HCT116 (cell line): ENCODE measurements at regions not wholly inside any gene's neighbourhood (a gene's known extent, or its start where the extent isn't known, plus 50 kb on each side); places are given as distances from the start of the nearest gene placed in this dataset.

Experiments used
- ATAC-seq: fragments of 200-7000 bp; cut with Tn5 transposase; 2 replicates; pipeline ENCODE4 v1.9.1; 2020; ENCODE audit warnings: mild to moderate bottlenecking, moderate library complexity
- BruUV-seq: library from RNA; stranded (reverse); fragments of 400-500 nt; replicated peaks from 2 replicates; lab custom pipeline; 2021; lab: Mats Ljungman, UMichigan
- CTCF ChIA-PET: fragments of 300-600 bp; sonication (Branson Sonifier 250); formaldehyde crosslinking; loops from one replicate; lab custom pipeline; 2021; ENCODE audit warnings: antibody characterized with exemption; lab: Charles Lee
- POLR2A ChIA-PET: fragments of 300-600, 350-600 bp; sonication (Branson Sonifier 250); formaldehyde crosslinking; loops from one replicate; lab custom pipeline; 2021; ENCODE audit warnings: antibody characterized with exemption; lab: Charles Lee
- RAD21 ChIA-PET, 2 experiments: fragments of 300-600 bp; sonication (Branson Sonifier 250); formaldehyde crosslinking; loops; one replicate each; lab custom pipeline; 2023; ENCODE audit warnings: low total read pairs in 2 of 2; ENCODE audit not compliant: uncharacterized antibody in 2 of 2, unreplicated experiment in 2 of 2, low non-redundant PET in 1 of 2; lab: Charles Lee
- DNase-seq: peaks from one replicate; pipeline ENCODE4 v3.0.0-alpha.2; 2010; ENCODE audit warnings: low read depth, low spot score
- H2AFZ ChIP-seq: fragments of 200-600 bp; shearing (Covaris generic), sonication (generic); 2 replicates; pipeline ENCODE4 v1.6.1; 2017; ENCODE audit warnings: low read depth, mixed run types, mixed read lengths, antibody characterized with exemption, low read length; ENCODE audit not compliant: poor library complexity, severe bottlenecking
- H3K27ac ChIP-seq: 2 replicates; pipeline ENCODE4 v1.5.1; 2012; ENCODE audit warnings: low read depth, low read length
- H3K27me3 ChIP-seq: fragments of 200-600 bp; sonication (generic); 2 replicates; pipeline ENCODE4 v1.6.1; 2016; ENCODE audit warnings: mixed run types, low read length, mixed read lengths; ENCODE audit not compliant: insufficient read depth
- H3K36me3 ChIP-seq, 2 experiments: fragments of 200-500 bp in 1 of 2; fragments of 200-600 bp in 1 of 2; sonication (Bioruptor generic) in 1 of 2; sonication (generic) in 1 of 2; 2 replicates each; pipeline versions ENCODE4 v1.5.1 to v1.6.1; 2014 to 2016; ENCODE audit warnings: low read length in 2 of 2, inconsistent platforms in 1 of 2, mixed read lengths in 1 of 2, mixed run types in 1 of 2; ENCODE audit not compliant: insufficient read depth in 2 of 2, control insufficient read depth in 1 of 2
- H3K4me1 ChIP-seq, 2 experiments: fragments of 200-600 bp in 1 of 2; sonication (generic) in 1 of 2; 2 replicates each; pipeline versions ENCODE4 v1.5.1 to v1.6.1; 2012 to 2017; ENCODE audit warnings: low read length in 2 of 2, inconsistent platforms in 1 of 2, mild to moderate bottlenecking in 1 of 2, mixed read lengths in 1 of 2, mixed run types in 1 of 2, moderate library complexity in 1 of 2; ENCODE audit not compliant: insufficient read depth in 2 of 2, control insufficient read depth in 1 of 2
- H3K4me2 ChIP-seq: fragments of 200-600 bp; sonication (generic); 2 replicates; pipeline ENCODE4 v1.6.1; 2017; ENCODE audit warnings: mixed run types, low read length, mixed read lengths
- H3K4me3 ChIP-seq, 2 experiments: fragments of 200-600 bp in 1 of 2; sonication (generic) in 1 of 2; replicated peaks in 1 of 2; 2 replicates each; pipeline ENCODE4 v1.5.1; 2011 to 2016; ENCODE audit warnings: low read length in 2 of 2, control low read depth in 1 of 2, low read depth in 1 of 2, mild to moderate bottlenecking in 1 of 2, mixed read lengths in 1 of 2, mixed run types in 1 of 2
- H3K79me2 ChIP-seq: fragments of 200-600 bp; sonication (generic); 2 replicates; pipeline ENCODE4 v1.6.1; 2017; ENCODE audit warnings: mild to moderate bottlenecking, mixed run types, low read length, moderate library complexity, mixed read lengths; ENCODE audit not compliant: insufficient read depth
- H3K9ac ChIP-seq: fragments of 200-600 bp; sonication (generic); 2 replicates; pipeline ENCODE4 v1.6.1; 2016; ENCODE audit warnings: low read length, mixed read lengths
- H3K9me2 ChIP-seq: fragments of 200-600 bp; sonication (generic), shearing (Covaris generic); 2 replicates; pipeline ENCODE4 v1.6.1; 2017; ENCODE audit warnings: mixed run types, mild to moderate bottlenecking, moderate library complexity; ENCODE audit not compliant: insufficient read depth
- H3K9me3 ChIP-seq, 2 experiments: fragments of 200-500 bp in 1 of 2; fragments of 200-600 bp in 1 of 2; sonication (Bioruptor generic) in 1 of 2; sonication (generic) in 1 of 2; 2 replicates each; pipeline ENCODE4 v1.6.1; 2014 to 2017; ENCODE audit warnings: low read length in 2 of 2, mixed read lengths in 2 of 2, inconsistent platforms in 1 of 2, low read depth in 1 of 2, mild to moderate bottlenecking in 1 of 2, mixed run types in 1 of 2, moderate library complexity in 1 of 2; ENCODE audit not compliant: control insufficient read depth in 1 of 2, insufficient read depth in 1 of 2
- H4K20me1 ChIP-seq: fragments of 200-600 bp; sonication (generic), shearing (Covaris generic); 2 replicates; pipeline ENCODE4 v1.6.1; 2017; ENCODE audit warnings: mixed run types, mild to moderate bottlenecking, moderate library complexity; ENCODE audit not compliant: insufficient read depth
- CEBPB ChIP-seq: IDR thresholded peaks from 2 replicates; pipeline ENCODE4 v1.6.1; 2012; ENCODE audit warnings: low read depth
- EGR1 ChIP-seq: IDR thresholded peaks from 2 replicates; pipeline ENCODE4 v1.6.1; 2012; ENCODE audit warnings: low read depth
- ELF1 ChIP-seq: IDR thresholded peaks from 2 replicates; pipeline ENCODE4 v1.6.1; 2012; ENCODE audit warnings: low read depth, borderline replicate concordance
- EZH2phosphoT487 ChIP-seq: fragments of 200-600 bp; IDR thresholded peaks from 2 replicates; pipeline ENCODE4 v1.6.1; 2018; ENCODE audit warnings: antibody characterized with exemption, borderline replicate concordance
- SIN3A ChIP-seq: IDR thresholded peaks from 2 replicates; pipeline ENCODE4 v1.6.1; 2012; ENCODE audit warnings: low read depth
- SP1 ChIP-seq: IDR thresholded peaks from 2 replicates; pipeline ENCODE4 v1.6.1; 2012; ENCODE audit warnings: low read depth
- YY1 ChIP-seq: IDR thresholded peaks from 2 replicates; pipeline ENCODE4 v1.6.1; 2011; ENCODE audit warnings: low read length, low read depth, moderate library complexity, mild to moderate bottlenecking; ENCODE audit not compliant: insufficient replicate concordance; ENCODE audit errors: extremely low read depth
- ZNF274 ChIP-seq: fragments of 200-500 bp; sonication (Bioruptor generic); IDR thresholded peaks from 2 replicates; pipeline ENCODE4 v1.6.1; 2014; ENCODE audit warnings: mild to moderate bottlenecking, low read depth, low read length, inconsistent platforms
- intact Hi-C: fragments of 100-400 bp; cut with micrococcal nuclease; formaldehyde crosslinking; loops from 2 replicates; pipeline ENCODE4 v1.10.0; 2022
- TF ChIP-seq, protein P1 (sequence below), 3 experiments: fragments of 200-600 bp in 1 of 3; sonication (generic) in 1 of 3; IDR thresholded peaks in 2 of 3; conservative IDR thresholded peaks in 1 of 3; 2 replicates each; pipeline ENCODE4 v1.5.1; 2012 to 2017; ENCODE audit warnings: low read depth in 2 of 3, low read length in 2 of 3, antibody characterized with exemption in 1 of 3, borderline replicate concordance in 1 of 3, control low read depth in 1 of 3, mild to moderate bottlenecking in 1 of 3, mixed read lengths in 1 of 3, mixed run types in 1 of 3, moderate library complexity in 1 of 3; ENCODE audit not compliant: insufficient read depth in 1 of 3
- TF ChIP-seq, protein P2 (sequence below): IDR thresholded peaks from 2 replicates; pipeline ENCODE4 v1.6.1; 2012
- TF ChIP-seq, protein P3 (sequence below): IDR thresholded peaks from 2 replicates; pipeline ENCODE4 v1.6.1; 2011; ENCODE audit warnings: mild to moderate bottlenecking, low read length, moderate library complexity; ENCODE audit not compliant: insufficient replicate concordance; ENCODE audit errors: extremely low read depth

DNA sequence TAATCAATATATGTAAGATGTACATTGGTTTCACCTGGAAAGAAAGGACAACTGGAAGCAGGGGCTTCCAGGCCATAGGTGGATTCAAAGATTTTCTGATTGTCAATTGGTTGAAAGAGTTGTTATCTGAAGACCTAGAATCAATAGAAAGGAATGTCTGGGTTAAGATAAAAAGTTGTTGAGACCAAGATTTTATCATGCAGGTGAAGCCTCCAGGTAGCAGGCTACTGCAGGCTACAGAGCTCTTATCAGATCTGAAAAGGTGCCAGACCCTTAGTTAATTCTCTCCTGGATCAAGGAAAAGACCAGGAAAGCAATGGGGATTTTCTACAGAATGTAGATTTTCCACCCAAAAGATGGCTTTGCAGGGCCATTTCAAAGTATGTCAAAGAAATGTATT, 487.2 kb downstream of the BTBD3 start (continued):
- TF ChIP-seq, protein P1, sequence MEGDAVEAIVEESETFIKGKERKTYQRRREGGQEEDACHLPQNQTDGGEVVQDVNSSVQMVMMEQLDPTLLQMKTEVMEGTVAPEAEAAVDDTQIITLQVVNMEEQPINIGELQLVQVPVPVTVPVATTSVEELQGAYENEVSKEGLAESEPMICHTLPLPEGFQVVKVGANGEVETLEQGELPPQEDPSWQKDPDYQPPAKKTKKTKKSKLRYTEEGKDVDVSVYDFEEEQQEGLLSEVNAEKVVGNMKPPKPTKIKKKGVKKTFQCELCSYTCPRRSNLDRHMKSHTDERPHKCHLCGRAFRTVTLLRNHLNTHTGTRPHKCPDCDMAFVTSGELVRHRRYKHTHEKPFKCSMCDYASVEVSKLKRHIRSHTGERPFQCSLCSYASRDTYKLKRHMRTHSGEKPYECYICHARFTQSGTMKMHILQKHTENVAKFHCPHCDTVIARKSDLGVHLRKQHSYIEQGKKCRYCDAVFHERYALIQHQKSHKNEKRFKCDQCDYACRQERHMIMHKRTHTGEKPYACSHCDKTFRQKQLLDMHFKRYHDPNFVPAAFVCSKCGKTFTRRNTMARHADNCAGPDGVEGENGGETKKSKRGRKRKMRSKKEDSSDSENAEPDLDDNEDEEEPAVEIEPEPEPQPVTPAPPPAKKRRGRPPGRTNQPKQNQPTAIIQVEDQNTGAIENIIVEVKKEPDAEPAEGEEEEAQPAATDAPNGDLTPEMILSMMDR (IDR thresholded peaks at IDR 0.05 in 2 of 3, conservative IDR thresholded peaks at IDR 0.05 in 1 of 3; ENCODE audit: borderline replicate concordance in 1 of 3, insufficient read depth in 1 of 3, low read depth in 2 of 3, low read length in 2 of 3): no peak
- TF ChIP-seq, protein P2, sequence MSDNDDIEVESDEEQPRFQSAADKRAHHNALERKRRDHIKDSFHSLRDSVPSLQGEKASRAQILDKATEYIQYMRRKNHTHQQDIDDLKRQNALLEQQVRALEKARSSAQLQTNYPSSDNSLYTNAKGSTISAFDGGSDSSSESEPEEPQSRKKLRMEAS: no peak
- no peak for TF ChIP-seq CEBPB
- TF ChIP-seq EZH2phosphoT487: no peak

DNA sequence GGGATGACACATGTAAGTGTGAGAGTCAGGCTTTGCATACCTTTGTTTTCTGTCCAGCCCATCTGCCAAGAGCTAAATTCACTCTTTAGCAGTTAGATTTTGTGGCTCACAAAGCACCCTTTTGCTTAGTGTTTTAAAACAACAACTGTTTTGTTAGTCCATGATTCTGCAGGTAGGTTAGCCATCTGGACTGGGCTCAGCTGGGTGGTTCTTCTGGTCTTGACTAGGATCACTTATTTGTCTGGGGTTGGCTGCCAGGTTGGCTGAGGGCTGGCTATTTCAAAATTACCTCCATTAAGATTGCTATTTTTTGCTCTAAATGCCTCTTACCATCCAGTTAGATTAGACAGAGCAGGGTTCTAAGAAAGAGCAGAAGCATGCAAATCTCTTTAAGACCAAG, 489.3 kb downstream of the BTBD3 start:
- no peak for ATAC-seq
- RAD21 ChIA-PET: no interaction called here
- Histone ChIP-seq H3K9ac (no peak overlapping the region), H2AFZ (no peak overlapping the region), H3K27me3 (no peaks in the 10 kb centered on the region), H3K4me2 (no peak overlapping the region), H3K9me2 (no peaks in the 10 kb centered on the region), H3K36me3 (no peaks in the 10 kb centered on the region), H3K79me2 (no peaks in the 10 kb centered on the region), H3K9me3 (peaks cover 6 to 28% of the 10 kb centered on the region in 2 experiments; a peak in 2 of 4 replicates), H4K20me1 (no peaks in the 10 kb centered on the region), H3K27ac (no peak overlapping the region), H3K4me1 (no peaks in the 10 kb centered on the region), H3K4me3 (no peak overlapping the region)
- CTCF ChIA-PET: no interaction called here
- no peak for DNase-seq
- BruUV-seq: no TSS peak
- POLR2A ChIA-PET: no interaction called here
- intact Hi-C loops: no loop called here
- no peak for TF ChIP-seq SP1
- no peak for TF ChIP-seq YY1
- TF ChIP-seq CEBPB: no peak
- TF ChIP-seq SIN3A: no peak
- no peak for TF ChIP-seq ELF1
- TF ChIP-seq, protein P1 (IDR thresholded peaks at IDR 0.05 in 2 of 3, conservative IDR thresholded peaks at IDR 0.05 in 1 of 3; ENCODE audit: borderline replicate concordance in 1 of 3, insufficient read depth in 1 of 3, low read depth in 2 of 3, low read length in 2 of 3): no peak
- TF ChIP-seq, protein P3, sequence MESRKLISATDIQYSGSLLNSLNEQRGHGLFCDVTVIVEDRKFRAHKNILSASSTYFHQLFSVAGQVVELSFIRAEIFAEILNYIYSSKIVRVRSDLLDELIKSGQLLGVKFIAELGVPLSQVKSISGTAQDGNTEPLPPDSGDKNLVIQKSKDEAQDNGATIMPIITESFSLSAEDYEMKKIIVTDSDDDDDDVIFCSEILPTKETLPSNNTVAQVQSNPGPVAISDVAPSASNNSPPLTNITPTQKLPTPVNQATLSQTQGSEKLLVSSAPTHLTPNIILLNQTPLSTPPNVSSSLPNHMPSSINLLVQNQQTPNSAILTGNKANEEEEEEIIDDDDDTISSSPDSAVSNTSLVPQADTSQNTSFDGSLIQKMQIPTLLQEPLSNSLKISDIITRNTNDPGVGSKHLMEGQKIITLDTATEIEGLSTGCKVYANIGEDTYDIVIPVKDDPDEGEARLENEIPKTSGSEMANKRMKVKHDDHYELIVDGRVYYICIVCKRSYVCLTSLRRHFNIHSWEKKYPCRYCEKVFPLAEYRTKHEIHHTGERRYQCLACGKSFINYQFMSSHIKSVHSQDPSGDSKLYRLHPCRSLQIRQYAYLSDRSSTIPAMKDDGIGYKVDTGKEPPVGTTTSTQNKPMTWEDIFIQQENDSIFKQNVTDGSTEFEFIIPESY: no peak
- no peak for TF ChIP-seq ZNF274
- no peak for TF ChIP-seq EGR1
